Adrenal gland (tissue), 9 donors: ENCODE measurements at regions not wholly inside any gene's neighbourhood (a gene's known extent, or its start where the extent isn't known, plus 50 kb on each side); places are given as distances from the start of the nearest gene placed in this dataset.

Experiments
- DNase-seq, 7 donors: peaks; one replicate each; pipeline ENCODE4 v3.0.0-alpha.2; 2019 to 2020
- H3K27ac ChIP-seq, 5 donors: fragments of 200-600 bp; sonication (generic) in 4 of 5; 1 replicate in 3 of 5; 2 replicates in 2 of 5; pipeline versions ENCODE4 v1.5.1 to v1.8.0; 2016 to 2020; ENCODE audit warnings: mild to moderate bottlenecking in 1 of 5
- H3K27me3 ChIP-seq: fragments of 200-600 bp; 2 replicates; pipeline ENCODE4 v1.8.0; 2021
- H3K36me3 ChIP-seq, 2 donors: fragments of 200-600 bp; replicated peaks in 1 of 2; 1 replicate in 1 of 2; 2 replicates in 1 of 2; pipeline versions ENCODE4 v1.5.1 to v1.8.0; 2018 to 2022
- H3K4me1 ChIP-seq, 2 donors: fragments of 200-600 bp; replicated peaks in 1 of 2; 1 replicate in 1 of 2; 2 replicates in 1 of 2; pipeline versions ENCODE4 v1.5.1 to v1.8.0; 2018 to 2021
- H3K4me3 ChIP-seq, 4 donors: fragments of 200-600 bp; sonication (generic) in 3 of 4; one replicate each; pipeline ENCODE4 v1.5.1; 2016 to 2018
- H3K9me3 ChIP-seq, 3 donors: fragments of 200-600 bp; sonication (generic) in 1 of 3; replicated peaks in 1 of 3; 1 replicate in 2 of 3; 2 replicates in 1 of 3; pipeline versions ENCODE4 v1.5.1 to v1.8.0; 2016 to 2021
- CTCF ChIP-seq, 6 experiments: fragments of 450-650 bp in 4 of 6; fragments of 200-600 bp in 2 of 6; sonication (generic) in 1 of 6; IDR thresholded peaks; 1 replicate in 5 of 6; 2 replicates in 1 of 6; pipeline versions ENCODE4 v1.5.1 to v1.8.0; 2016 to 2021; ENCODE audit warnings: antibody characterized with exemption in 6 of 6, mild to moderate bottlenecking in 2 of 6, moderate library complexity in 1 of 6
- POLR2A ChIP-seq, 2 donors: fragments of 450-650 bp; IDR thresholded peaks; one replicate each; pipeline ENCODE4 v1.6.1; 2017; ENCODE audit warnings: antibody characterized with exemption in 2 of 2, mild to moderate bottlenecking in 2 of 2, moderate library complexity in 1 of 2
- WGBS, 4 donors: extraction: QIAGEN DNeasy Blood & Tissue Kit in 2 of 4; methylation state at CpG; one replicate each; pipeline versions ENCODE4 v1.1.5 to v1.1.7; 2013 to 2017; 5-methylcytosine and 5-hydroxymethylcytosine counted together
- intact Hi-C, 2 donors: fragments of 100-400 bp; cut with DNase I; formaldehyde crosslinking; loops; one replicate each; pipeline versions ENCODE4 v1.14.1 to v1.15.0; 2022 to 2023
- donor health status: healthy with polysubstance abuse.
- donor health status: Bipolar disorder and iron deficiency.
- donor health status: DM: yes; HTN: yes; CAD: no.
- donor health status: DM: no; HTN: no; CAD: no.
- donor health status: DM: no; HTN: no; CAD: no.

- intact Hi-C loops: no loop called here
- WGBS, 4 donors: 39 to 93% (median 72%) methylated on average over 2 of the region's 2 CpGs
Observed at GRCh38 chr16:76195648-76196047, 81.6 kb upstream of the CNTNAP4 start.

DNA sequence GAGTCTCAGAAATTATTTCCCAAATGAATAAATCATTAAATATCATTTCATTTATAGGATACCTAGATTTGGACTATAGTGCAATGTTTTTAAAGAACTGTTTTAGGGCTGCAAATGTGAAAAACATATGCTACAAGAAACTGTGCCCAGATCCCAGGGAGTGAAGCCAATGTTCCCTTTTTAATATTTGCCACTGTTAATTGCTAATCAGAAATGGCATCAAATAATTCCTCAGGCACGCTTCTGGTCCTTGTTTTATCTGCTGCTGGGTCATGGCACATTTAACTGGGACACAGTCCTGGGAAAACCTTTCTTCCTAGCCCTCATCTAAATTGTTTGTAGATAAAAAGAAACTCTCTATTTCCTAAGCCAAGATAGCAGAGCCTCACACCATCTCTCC is 79.3 kb upstream of the CNTNAP4 start:
- no peak overlapping the region for H3K27ac ChIP-seq
- no peaks in the 10 kb centered on the region for H3K27me3 ChIP-seq
- DNase-seq: no peak
- intact Hi-C loops: no loop called here
- no peak overlapping the region for H3K4me3 ChIP-seq
- no peaks in the 10 kb centered on the region for H3K9me3 ChIP-seq
- peaks cover 5 to 7% of the 10 kb centered on the region in 2 donors for H3K4me1 ChIP-seq
- H3K36me3 ChIP-seq: no peaks in the 10 kb centered on the region
- WGBS, 4 donors: 68 to 82% (median 77%) methylated on average over 1 of the region's 1 CpG
- TF ChIP-seq POLR2A (IDR thresholded peaks at IDR 0.05) (no peak), CTCF (IDR thresholded peaks at IDR 0.05) (no peak)

More at GRCh38 chr16:76195648-76196047, 81.6 kb upstream of the CNTNAP4 start:
- no peaks in the 10 kb centered on the region for H3K9me3 ChIP-seq
- H3K36me3 ChIP-seq: no peaks in the 10 kb centered on the region
- no peak overlapping the region for H3K27ac ChIP-seq
- peaks cover 5 to 7% of the 10 kb centered on the region in 2 donors for H3K4me1 ChIP-seq
- no peak overlapping the region for H3K4me3 ChIP-seq
- TF ChIP-seq POLR2A (IDR thresholded peaks at IDR 0.05): no peak
- no peak for TF ChIP-seq CTCF (IDR thresholded peaks at IDR 0.05)
- H3K27me3 ChIP-seq: no peaks in the 10 kb centered on the region
- DNase-seq: no peak

DNA sequence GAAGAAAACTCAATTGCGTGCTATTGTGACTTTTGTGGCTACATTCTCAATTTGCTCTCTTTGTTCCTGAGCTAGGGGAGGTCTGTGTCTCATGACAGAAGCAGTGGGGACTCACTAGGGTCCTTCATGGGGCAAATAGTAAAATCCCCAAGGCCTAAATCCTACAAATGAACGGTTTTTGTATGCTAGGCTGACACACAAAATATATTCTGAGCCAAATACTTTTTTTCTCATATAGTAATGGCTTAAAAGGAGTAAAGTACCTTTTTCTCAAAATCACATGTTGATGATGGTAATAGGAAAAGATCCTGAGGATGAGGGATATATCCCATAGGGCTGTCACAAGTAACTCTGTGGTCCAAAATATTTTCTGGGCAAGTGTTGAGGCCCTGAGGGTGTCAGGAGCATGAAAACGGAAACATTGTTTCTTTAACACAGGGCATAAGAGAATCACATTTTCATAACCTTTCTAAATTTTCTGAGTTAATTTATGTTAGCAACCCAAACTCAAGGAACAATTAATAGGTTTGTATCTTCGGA is 77.5 kb upstream of the CNTNAP4 start:
- H3K4me1 ChIP-seq: no peaks in the 10 kb centered on the region
- WGBS, 4 donors: 68 to 77% (median 72%) methylated on average over 4 of the region's 4 CpGs

GRCh38 chr16:76201385-76201784 is 75.8 kb upstream of the CNTNAP4 start:
- no peaks in the 10 kb centered on the region for H3K36me3 ChIP-seq
- H3K4me3 ChIP-seq: no peak overlapping the region
- no peaks in the 10 kb centered on the region for H3K27me3 ChIP-seq
- H3K9me3 ChIP-seq: no peaks in the 10 kb centered on the region
- no peak overlapping the region for H3K27ac ChIP-seq
- WGBS, 4 donors: 57 to 79% (median 69%) methylated on average over 2 of the region's 2 CpGs
- no peak for DNase-seq
- no peaks in the 10 kb centered on the region for H3K4me1 ChIP-seq
- intact Hi-C loops: no loop called here
- TF ChIP-seq POLR2A (IDR thresholded peaks at IDR 0.05) (no peak), CTCF (IDR thresholded peaks at IDR 0.05) (no peak)

More for the DNA sequence above, 77.5 kb upstream of the CNTNAP4 start:
- Histone ChIP-seq H3K27me3 (no peaks in the 10 kb centered on the region), H3K27ac (no peak overlapping the region), H3K9me3 (no peaks in the 10 kb centered on the region), H3K4me3 (no peak overlapping the region), H3K36me3 (no peaks in the 10 kb centered on the region)
- TF ChIP-seq POLR2A (IDR thresholded peaks at IDR 0.05): no peak
- TF ChIP-seq CTCF (IDR thresholded peaks at IDR 0.05): no peak
- intact Hi-C loops: no loop called here
- no peak for DNase-seq
